Transverse colon (tissue), 4 donors: ENCODE measurements at regions not wholly inside any gene's neighbourhood (a gene's known extent, or its start where the extent isn't known, plus 50 kb on each side); places are given as distances from the start of the nearest gene placed in this dataset.

ENCODE experiments used
- DNase-seq: peaks from one replicate; pipeline ENCODE4 v3.0.0-alpha.2; 2019
- H3K27ac ChIP-seq, 4 donors: fragments of 200-600 bp; sonication (generic); 2 replicates each; pipeline ENCODE4 v1.5.1; 2016 to 2018; ENCODE audit warnings: inconsistent platforms in 4 of 4
- H3K27me3 ChIP-seq: fragments of 200-600 bp; sonication (generic); 2 replicates; pipeline ENCODE4 v1.5.1; 2017; ENCODE audit warnings: inconsistent platforms
- H3K36me3 ChIP-seq, 4 donors: fragments of 200-600 bp; sonication (generic); 2 replicates each; pipeline ENCODE4 v1.5.1; 2017 to 2019; ENCODE audit warnings: inconsistent platforms in 4 of 4
- H3K4me1 ChIP-seq, 4 donors: fragments of 200-600 bp; sonication (generic); 2 replicates each; pipeline ENCODE4 v1.5.1; 2017 to 2020; ENCODE audit warnings: inconsistent platforms in 4 of 4
- H3K4me3 ChIP-seq, 4 donors: fragments of 200-600 bp; sonication (generic); 1 replicate in 1 of 4; 2 replicates in 3 of 4; pipeline versions ENCODE4 v1.5.1 to v1.6.1; 2017 to 2019; ENCODE audit warnings: inconsistent platforms in 4 of 4
- H3K9me3 ChIP-seq, 2 donors: fragments of 200-600 bp; sonication (generic); 2 replicates each; pipeline ENCODE4 v1.5.1; 2017 to 2019; ENCODE audit warnings: inconsistent platforms in 2 of 2
- EP300 ChIP-seq: sonication (generic); formaldehyde crosslinking; IDR thresholded peaks from one replicate; pipeline ENCODE4 v1.6.1; 2017; ENCODE audit warnings: antibody characterized with exemption, low read depth
- POLR2A ChIP-seq: fragments of 450-650 bp; IDR thresholded peaks from one replicate; pipeline ENCODE4 v1.6.1; 2016; ENCODE audit warnings: antibody characterized with exemption, mild to moderate bottlenecking, moderate library complexity
- POLR2AphosphoS5 ChIP-seq, 3 donors: sonication (generic); formaldehyde crosslinking; IDR thresholded peaks; one replicate each; pipeline ENCODE4 v1.6.1; 2016; ENCODE audit warnings: antibody characterized with exemption in 3 of 3
- WGBS, 2 donors: methylation state at CpG; one replicate each; pipeline ENCODE4 v1.1.5; 2018; ENCODE audit warnings: low coverage in 1 of 2; 5-methylcytosine and 5-hydroxymethylcytosine counted together
- in situ Hi-C, 4 donors: fragments of 200-750 bp; cut with MboI; loops; one replicate each; pipeline versions ENCODE4 v1.15.0 to v1.15.1; 2017; ENCODE audit warnings: low sequenced_read_pairs in 3 of 4, low pct_ligation_motif_present in 1 of 4, low pct_unique_long_range_greater_than_20kb in 1 of 4
- intact Hi-C: fragments of 100-400 bp; cut with DNase I; formaldehyde crosslinking; loops from one replicate; pipeline ENCODE4 v1.15.1; 2023; ENCODE audit warnings: low total_unique reads
- TF ChIP-seq, protein P1 (sequence below), 5 experiments: fragments of 200-600 bp in 3 of 5; fragments of 450-650 bp in 2 of 5; sonication (generic) in 3 of 5; IDR thresholded peaks; 1 replicate in 2 of 5; 2 replicates in 3 of 5; pipeline ENCODE4 v1.5.1; 2016 to 2017; ENCODE audit warnings: antibody characterized with exemption in 5 of 5, inconsistent platforms in 3 of 5, mild to moderate bottlenecking in 2 of 5, moderate library complexity in 1 of 5

DNA sequence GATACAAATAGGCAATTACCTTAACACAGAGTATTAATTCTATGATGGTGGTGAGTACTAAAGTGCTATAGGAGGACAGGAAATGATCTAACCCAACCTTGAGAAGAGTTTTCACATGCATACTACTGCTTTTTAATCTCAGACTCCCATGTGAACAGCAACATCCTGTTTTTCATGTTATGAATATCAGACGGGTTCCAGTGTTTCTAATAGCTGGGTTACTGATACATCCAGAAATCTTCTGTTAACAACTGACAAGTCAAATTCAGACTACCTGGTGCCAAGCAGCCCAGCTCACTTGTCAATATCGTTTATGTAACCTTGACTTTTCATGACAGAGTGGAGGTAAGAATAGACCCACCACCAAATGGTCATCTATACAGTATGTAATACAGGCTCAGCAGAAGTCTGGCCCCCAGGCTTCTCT lies 220.2 kb upstream of the COL8A1 start:
- H3K4me3 ChIP-seq: no peak overlapping the region
- H3K4me1 ChIP-seq: no peaks in the 10 kb centered on the region
- in situ Hi-C loops: no loop called here
- H3K27ac ChIP-seq: no peak overlapping the region
- H3K36me3 ChIP-seq: no peaks in the 10 kb centered on the region
- 54 to 61% methylated on average over 2 of the region's 2 CpGs for WGBS, 2 donors
- H3K27me3 ChIP-seq: no peaks in the 10 kb centered on the region
- no peak for DNase-seq
- TF ChIP-seq, protein P1, sequence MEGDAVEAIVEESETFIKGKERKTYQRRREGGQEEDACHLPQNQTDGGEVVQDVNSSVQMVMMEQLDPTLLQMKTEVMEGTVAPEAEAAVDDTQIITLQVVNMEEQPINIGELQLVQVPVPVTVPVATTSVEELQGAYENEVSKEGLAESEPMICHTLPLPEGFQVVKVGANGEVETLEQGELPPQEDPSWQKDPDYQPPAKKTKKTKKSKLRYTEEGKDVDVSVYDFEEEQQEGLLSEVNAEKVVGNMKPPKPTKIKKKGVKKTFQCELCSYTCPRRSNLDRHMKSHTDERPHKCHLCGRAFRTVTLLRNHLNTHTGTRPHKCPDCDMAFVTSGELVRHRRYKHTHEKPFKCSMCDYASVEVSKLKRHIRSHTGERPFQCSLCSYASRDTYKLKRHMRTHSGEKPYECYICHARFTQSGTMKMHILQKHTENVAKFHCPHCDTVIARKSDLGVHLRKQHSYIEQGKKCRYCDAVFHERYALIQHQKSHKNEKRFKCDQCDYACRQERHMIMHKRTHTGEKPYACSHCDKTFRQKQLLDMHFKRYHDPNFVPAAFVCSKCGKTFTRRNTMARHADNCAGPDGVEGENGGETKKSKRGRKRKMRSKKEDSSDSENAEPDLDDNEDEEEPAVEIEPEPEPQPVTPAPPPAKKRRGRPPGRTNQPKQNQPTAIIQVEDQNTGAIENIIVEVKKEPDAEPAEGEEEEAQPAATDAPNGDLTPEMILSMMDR (IDR thresholded peaks at IDR 0.05): no peak
- TF ChIP-seq POLR2AphosphoS5 (IDR thresholded peaks at IDR 0.05) (no peak), EP300 (no peak), POLR2A (no peak)
- no peaks in the 10 kb centered on the region for H3K9me3 ChIP-seq
- intact Hi-C loops: no loop called here

DNA sequence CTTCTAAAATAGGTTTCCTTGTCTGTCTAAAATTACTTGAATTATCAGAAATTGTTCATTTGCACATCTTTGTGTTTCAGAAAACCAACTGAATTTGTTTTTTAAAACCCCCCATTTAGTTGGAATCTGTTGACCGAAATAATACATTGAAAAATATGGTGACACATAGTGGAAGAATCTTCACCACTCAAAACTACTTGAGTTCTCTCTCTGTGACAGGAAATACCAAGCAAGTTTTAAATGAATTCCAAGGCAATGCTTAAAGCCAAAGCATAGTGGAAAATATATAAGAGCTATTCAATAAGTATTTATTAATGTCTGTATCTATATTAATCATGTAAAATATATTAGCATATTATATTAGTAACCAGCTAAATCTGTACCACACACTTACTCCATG lies 224.9 kb upstream of the COL8A1 start:
- H3K27ac ChIP-seq: no peak overlapping the region
- no peaks in the 10 kb centered on the region for H3K27me3 ChIP-seq
- intact Hi-C loops (no loop called here), in situ Hi-C loops (no loop called here)
- no peaks in the 10 kb centered on the region for H3K36me3 ChIP-seq
- no peak overlapping the region for H3K4me3 ChIP-seq
- no peak for TF ChIP-seq EP300
- TF ChIP-seq, protein P1 (IDR thresholded peaks at IDR 0.05): no peak
- no peak for TF ChIP-seq POLR2A
- TF ChIP-seq POLR2AphosphoS5 (IDR thresholded peaks at IDR 0.05): no peak
- no peak for DNase-seq
- H3K4me1 ChIP-seq: no peaks in the 10 kb centered on the region
- WGBS, 2 donors: 40 to 75% methylated on average over 1 of the region's 1 CpG
- no peaks in the 10 kb centered on the region for H3K9me3 ChIP-seq

DNA sequence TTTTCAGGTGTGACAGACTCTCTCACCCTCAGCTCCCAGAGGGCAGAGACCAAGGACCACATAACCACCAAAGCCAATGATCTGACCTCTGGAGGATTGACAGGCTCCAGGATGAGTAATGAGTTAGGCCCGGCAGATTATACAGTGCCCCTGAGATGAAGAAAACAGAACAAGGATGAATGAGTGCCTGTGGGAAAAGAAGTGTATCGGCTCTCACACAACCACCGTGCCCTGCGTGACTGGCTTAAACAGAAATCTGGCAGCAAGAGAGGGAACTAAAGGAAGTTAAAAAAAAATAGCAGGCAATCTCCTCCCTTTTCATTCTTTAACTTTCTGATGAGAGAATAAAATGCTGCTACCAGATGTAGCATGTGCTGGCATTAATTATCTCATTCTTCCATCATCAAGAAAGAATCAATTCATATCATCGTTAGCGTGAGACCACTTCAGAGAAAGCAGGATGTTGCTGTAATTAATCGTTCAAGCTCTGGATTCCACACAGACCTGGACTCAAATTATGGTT lies 227.5 kb upstream of the COL8A1 start:
- TF ChIP-seq, protein P1 (IDR thresholded peaks at IDR 0.05): no peak
- no peak for TF ChIP-seq POLR2AphosphoS5 (IDR thresholded peaks at IDR 0.05)
- no peak for TF ChIP-seq POLR2A
- no peak for TF ChIP-seq EP300

DNA sequence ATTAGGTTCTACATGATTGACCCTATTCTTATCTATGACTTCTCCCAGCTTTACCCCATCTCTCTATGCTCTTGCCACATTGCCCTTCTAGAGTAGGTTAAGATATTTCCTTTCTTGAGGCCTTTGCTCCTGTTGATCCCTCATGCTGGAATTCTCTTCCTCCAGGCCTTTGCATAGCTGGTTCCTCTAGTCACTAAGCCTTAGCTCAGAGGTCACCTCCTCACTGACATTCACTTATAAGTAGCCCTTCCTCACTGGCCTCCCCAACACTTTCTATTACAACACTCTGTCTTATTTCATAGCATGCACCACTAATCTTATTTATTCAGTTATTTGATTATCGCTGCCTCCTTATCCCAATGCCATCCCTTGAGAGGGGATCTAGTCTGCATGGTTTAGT lies 228.4 kb upstream of the COL8A1 start:
- intact Hi-C loops: no loop called here
- no peaks in the 10 kb centered on the region for H3K27me3 ChIP-seq
- TF ChIP-seq, protein P1 (IDR thresholded peaks at IDR 0.05): no peak
- no peak for DNase-seq
- no peaks in the 10 kb centered on the region for H3K4me1 ChIP-seq
- no peak overlapping the region for H3K27ac ChIP-seq
- in situ Hi-C loops: no loop called here
- no peaks in the 10 kb centered on the region for H3K36me3 ChIP-seq
- H3K4me3 ChIP-seq: no peak overlapping the region
- H3K9me3 ChIP-seq: no peaks in the 10 kb centered on the region
- WGBS, 2 donors: 83 to 88% methylated on average over 1 of the region's 1 CpG

More for the DNA sequence above, 227.5 kb upstream of the COL8A1 start:
- no peak for DNase-seq
- Histone ChIP-seq H3K27ac (no peak overlapping the region), H3K4me1 (no peaks in the 10 kb centered on the region), H3K4me3 (no peak overlapping the region), H3K36me3 (no peaks in the 10 kb centered on the region), H3K27me3 (no peaks in the 10 kb centered on the region), H3K9me3 (no peaks in the 10 kb centered on the region)
- 52 to 73% methylated on average over 5 to 7 of the region's 7 CpGs for WGBS, 2 donors
- intact Hi-C loops (no loop called here), in situ Hi-C loops (no loop called here)
